B cell (primary cell): ENCODE measurements at regions not wholly inside any gene's neighbourhood (a gene's known extent, or its start where the extent isn't known, plus 50 kb on each side); places are given as distances from the start of the nearest gene placed in this dataset.

Experiments used
- ATAC-seq: fragments of 200-7000 bp; cut with Tn5 transposase; one replicate; pipeline ENCODE4 v1.10.0; 2021; ENCODE audit warnings: low read depth, mild to moderate bottlenecking, moderate number of reproducible peaks, moderate library complexity
- CTCF ChIA-PET: fragments of 350-600 bp; sonication (Branson Sonifier 250); formaldehyde crosslinking; loops from one replicate; lab custom pipeline; 2021; ENCODE audit warnings: antibody characterized with exemption, inconsistent platforms; lab: Charles Lee
- POLR2A ChIA-PET: fragments of 350-600 bp; sonication (Branson Sonifier 250); formaldehyde crosslinking; loops from one replicate; lab custom pipeline; 2021; ENCODE audit warnings: antibody characterized with exemption; lab: Charles Lee
- DNase-seq: peaks from one replicate; pipeline ENCODE4 v3.0.0; 2013
- H2AFZ ChIP-seq: 2 replicates; pipeline ENCODE4 v1.6.1; 2012; ENCODE audit warnings: mild to moderate bottlenecking, low read depth, low read length; ENCODE audit not compliant: insufficient read depth, poor library complexity, severe bottlenecking
- H3K27ac ChIP-seq, 2 donors: 1 replicate in 1 of 2; 2 replicates in 1 of 2; pipeline ENCODE4 v1.5.1; 2012 to 2013; ENCODE audit warnings: low read length in 2 of 2, mild to moderate bottlenecking in 2 of 2, moderate library complexity in 1 of 2
- H3K27me3 ChIP-seq, 4 experiments: fragments of 200-600 bp in 1 of 4; sonication (generic) in 1 of 4; replicated peaks in 1 of 4; 1 replicate in 2 of 4; 2 replicates in 2 of 4; pipeline versions ENCODE4 v1.6.1 to v1.7.0; 2013 to 2016; ENCODE audit warnings: low read length in 3 of 4, mild to moderate bottlenecking in 2 of 4, mixed read lengths in 1 of 4, moderate library complexity in 1 of 4; ENCODE audit not compliant: insufficient read depth in 4 of 4, control insufficient read depth in 3 of 4; ENCODE audit errors: control extremely low read depth in 1 of 4
- H3K36me3 ChIP-seq, 2 experiments: replicated peaks in 1 of 2; 1 replicate in 1 of 2; 2 replicates in 1 of 2; pipeline versions ENCODE4 v1.6.1 to v1.7.1; 2013; ENCODE audit warnings: low read length in 1 of 2; ENCODE audit not compliant: insufficient read depth in 2 of 2, control insufficient read depth in 1 of 2; ENCODE audit errors: control extremely low read depth in 1 of 2, extremely low read depth in 1 of 2
- H3K4me1 ChIP-seq, 2 donors: fragments of 200-600 bp in 1 of 2; sonication (generic) in 1 of 2; 1 replicate in 1 of 2; 2 replicates in 1 of 2; pipeline versions ENCODE4 v1.5.1 to v1.6.1; 2013 to 2017; ENCODE audit warnings: low read length in 2 of 2; ENCODE audit not compliant: control insufficient read depth in 2 of 2, insufficient read depth in 2 of 2
- H3K4me2 ChIP-seq: replicated peaks from 2 replicates; pipeline ENCODE3; 2012; ENCODE audit warnings: mild to moderate bottlenecking, low read depth, low read length; ENCODE audit not compliant: poor library complexity, severe bottlenecking
- H3K4me3 ChIP-seq, 5 experiments: fragments of 200-600 bp in 1 of 5; sonication (generic) in 1 of 5; 1 replicate in 3 of 5; 2 replicates in 2 of 5; pipeline versions ENCODE4 v1.5.1 to v1.7.0; 2011 to 2016; ENCODE audit warnings: low read length in 4 of 5, mild to moderate bottlenecking in 4 of 5, low read depth in 2 of 5, control low read depth in 1 of 5, moderate library complexity in 1 of 5; ENCODE audit not compliant: insufficient read depth in 1 of 5; ENCODE audit errors: control extremely low read depth in 1 of 5, extremely low read depth in 1 of 5
- H3K79me2 ChIP-seq: fragments of 200-600 bp; sonication (generic); one replicate; pipeline ENCODE4 v1.6.0; 2016; ENCODE audit warnings: low read length; ENCODE audit not compliant: control insufficient read depth, insufficient read depth
- H3K9ac ChIP-seq: fragments of 200-600 bp; sonication (generic); 2 replicates; pipeline ENCODE4 v1.6.1; 2017; ENCODE audit warnings: mild to moderate bottlenecking, low read length, moderate library complexity
- H3K9me3 ChIP-seq, 3 donors: one replicate each; pipeline versions ENCODE4 v1.6.1 to v1.7.1; 2013; ENCODE audit warnings: low read length in 2 of 3; ENCODE audit not compliant: control insufficient read depth in 2 of 3, insufficient read depth in 1 of 3; ENCODE audit errors: control extremely low read depth in 1 of 3
- H4K20me1 ChIP-seq: 2 replicates; pipeline ENCODE4 v1.6.0; 2012; ENCODE audit warnings: mild to moderate bottlenecking, low read length; ENCODE audit not compliant: insufficient read depth, control insufficient read depth, poor library complexity, severe bottlenecking
- H3K27ac Mint-ChIP-seq: one replicate; pipeline ENCODE4 v1.8.0; 2021; ENCODE audit warnings: mixed read lengths
- H3K27me3 Mint-ChIP-seq: one replicate; pipeline ENCODE4 v1.8.0; 2021; ENCODE audit warnings: mixed read lengths
- H3K4me1 Mint-ChIP-seq: one replicate; pipeline ENCODE4 v1.8.0; 2021; ENCODE audit warnings: mixed read lengths
- H3K4me3 Mint-ChIP-seq: one replicate; pipeline ENCODE4 v1.8.0; 2021; ENCODE audit warnings: mixed read lengths
- H3K9me3 Mint-ChIP-seq: one replicate; pipeline ENCODE4 v1.8.0; 2022; ENCODE audit warnings: mixed read lengths; ENCODE audit not compliant: insufficient read depth
- CTCF ChIP-seq: fragments of 200-600 bp; IDR thresholded peaks from one replicate; pipeline ENCODE4 v1.8.0; 2022; ENCODE audit warnings: antibody characterized with exemption, mild to moderate bottlenecking
- EZH2 ChIP-seq: IDR thresholded peaks from 2 replicates; pipeline ENCODE4 v1.6.1; 2012; ENCODE audit warnings: borderline replicate concordance, low read depth, mild to moderate bottlenecking, moderate library complexity, low read length; ENCODE audit not compliant: insufficient read depth, poor library complexity, severe bottlenecking
- WGBS: methylation state at CpG from one replicate; pipeline ENCODE4 v1.1.5; 2013; ENCODE audit warnings: missing lambda C conversion rate; ENCODE audit not compliant: insufficient coverage; 5-methylcytosine and 5-hydroxymethylcytosine counted together
- intact Hi-C: fragments of 100-400 bp; cut with micrococcal nuclease; formaldehyde crosslinking; loops from one replicate; pipeline ENCODE4 v1.10.0; 2022

- ChIA-PET CTCF (no interaction called here), POLR2A (no interaction called here)
- no peak overlapping the region for H3K27ac Mint-ChIP-seq
- TF ChIP-seq CTCF (no peak), EZH2 (no peak)
- no peaks in the 10 kb centered on the region for H3K4me1 Mint-ChIP-seq
- no peaks in the 10 kb centered on the region for H3K27me3 ChIP-seq
- H3K4me3 ChIP-seq = no peak overlapping the region
- no peak overlapping the region for H3K27ac ChIP-seq
- no peak overlapping the region for H3K9ac ChIP-seq
- intact Hi-C loops = no loop called here
- no peaks in the 10 kb centered on the region for H3K9me3 ChIP-seq
- H3K4me3 Mint-ChIP-seq = no peak overlapping the region
- WGBS = no CpG with 5 or more reads among the region's 2 CpGs
- H3K27me3 Mint-ChIP-seq = no peaks in the 10 kb centered on the region
- H3K4me2 ChIP-seq = no peak overlapping the region
- H3K4me1 ChIP-seq = no peaks in the 10 kb centered on the region
- no peaks in the 10 kb centered on the region for H4K20me1 ChIP-seq
- no peak overlapping the region for H2AFZ ChIP-seq
- DNase-seq (no peak), ATAC-seq (no peak)
- no peaks in the 10 kb centered on the region for H3K79me2 ChIP-seq
- no peaks in the 10 kb centered on the region for H3K36me3 ChIP-seq
- H3K9me3 Mint-ChIP-seq = peaks cover 4% of the 10 kb centered on the region
These were observed 552.7 kb downstream of the ZNF674 start for GRCh38 chrX:45992402-45993123.

- H4K20me1 ChIP-seq = no peaks in the 10 kb centered on the region
- H3K9me3 ChIP-seq = peaks cover 0 to 4% (median 0%) of the 10 kb centered on the region in 3 donors
- no peaks in the 10 kb centered on the region for H3K4me1 ChIP-seq
- H3K4me1 Mint-ChIP-seq = no peaks in the 10 kb centered on the region
- ChIA-PET POLR2A (no interaction called here), CTCF (no interaction called here)
- no peak overlapping the region for H3K27ac ChIP-seq
- no peak for TF ChIP-seq CTCF
- no peak for TF ChIP-seq EZH2
- H3K27me3 Mint-ChIP-seq = no peaks in the 10 kb centered on the region
- H3K27ac Mint-ChIP-seq = no peak overlapping the region
- WGBS = no CpG with 5 or more reads among the region's 2 CpGs
- peaks cover 1% of the 10 kb centered on the region for H3K9me3 Mint-ChIP-seq
- no peak for DNase-seq
- no peak for ATAC-seq
- H3K9ac ChIP-seq = no peak overlapping the region
- no peak overlapping the region for H2AFZ ChIP-seq
- intact Hi-C loops = no loop called here
- no peaks in the 10 kb centered on the region for H3K36me3 ChIP-seq
- H3K27me3 ChIP-seq = no peaks in the 10 kb centered on the region
- H3K4me3 Mint-ChIP-seq = no peak overlapping the region
- H3K79me2 ChIP-seq = no peaks in the 10 kb centered on the region
- no peak overlapping the region for H3K4me3 ChIP-seq
- no peak overlapping the region for H3K4me2 ChIP-seq
These were observed 558.2 kb downstream of the ZNF674 start for GRCh38 chrX:45986971-45987370.
